ENCODE measurements at regions not wholly inside any gene's neighbourhood (a gene's known extent, or its start where the extent isn't known, plus 50 kb on each side); places are given as distances from the start of the nearest gene placed in this dataset.
"Not testable (repeated sequence)": the region's sequence is repeated elsewhere in the genome, so short reads cannot be mapped to it uniquely, and the experiment has no call there.

GRCh38 chr2:13227578-13227977 is 510.8 kb downstream of the TRIB2 start:
- ATAC-seq: peak; percentile 24
- Mint-ChIP-seq H3K27ac (no peak overlapping the region), H3K9me3 (no peaks in the 10 kb centered on the region), H3K4me1 (no peaks in the 10 kb centered on the region), H3K27me3 (no peaks in the 10 kb centered on the region), H3K36me3 (no peaks in the 10 kb centered on the region), H3K4me3 (no peak overlapping the region)

GRCh38 chr2:13230221-13230620 is 513.5 kb downstream of the TRIB2 start:
- no peaks in the 10 kb centered on the region for H3K36me3 Mint-ChIP-seq
- no peak overlapping the region for H3K27ac Mint-ChIP-seq
- no peaks in the 10 kb centered on the region for H3K27me3 Mint-ChIP-seq
- H3K4me3 Mint-ChIP-seq: no peak overlapping the region
- ATAC-seq: no peak
- no peaks in the 10 kb centered on the region for H3K9me3 Mint-ChIP-seq
- H3K4me1 Mint-ChIP-seq: no peaks in the 10 kb centered on the region

GRCh38 chr2:13240061-13240460 is 523.3 kb downstream of the TRIB2 start:
- Mint-ChIP-seq H3K27ac (no peak overlapping the region), H3K27me3 (no peaks in the 10 kb centered on the region), H3K9me3 (peaks cover 6% of the 10 kb centered on the region), H3K4me1 (no peaks in the 10 kb centered on the region), H3K36me3 (no peaks in the 10 kb centered on the region), H3K4me3 (no peak overlapping the region)
- ATAC-seq: no peak

- peak overlapping the region; percentile 26 for H3K4me3 Mint-ChIP-seq
- no peak for ATAC-seq
- peaks cover 6% of the 10 kb centered on the region for H3K9me3 Mint-ChIP-seq
- no peaks in the 10 kb centered on the region for H3K36me3 Mint-ChIP-seq
- H3K27me3 Mint-ChIP-seq: no peaks in the 10 kb centered on the region
- H3K27ac Mint-ChIP-seq: no peak overlapping the region
- no peaks in the 10 kb centered on the region for H3K4me1 Mint-ChIP-seq
Measured at GRCh38 chr2:13240789-13241487, 524.2 kb downstream of the TRIB2 start.

- Mint-ChIP-seq H3K4me1 (no peaks in the 10 kb centered on the region), H3K9me3 (no peaks in the 10 kb centered on the region)
Measured at GRCh38 chr2:13252615-13253014, 535.9 kb downstream of the TRIB2 start.

DNA sequence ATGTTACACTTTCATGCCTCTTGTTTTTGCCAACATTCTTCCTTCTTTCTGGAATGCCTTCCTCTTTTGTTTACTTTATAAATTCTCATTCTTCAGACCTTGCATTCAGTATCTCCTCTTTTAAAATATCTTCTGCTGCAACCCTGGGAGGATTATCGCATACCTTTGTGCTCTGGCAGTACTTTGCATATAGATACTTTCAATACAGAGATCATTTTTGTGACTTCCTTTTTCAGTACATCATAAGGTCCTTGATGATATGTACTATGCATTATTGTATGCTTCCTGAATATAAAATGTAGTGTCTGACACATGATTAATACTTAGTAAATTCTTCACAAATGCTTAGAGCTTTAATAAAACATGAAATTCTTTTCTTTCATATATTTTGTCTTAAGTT is 538.7 kb downstream of the TRIB2 start:
- no peaks in the 10 kb centered on the region for H3K9me3 Mint-ChIP-seq
- no peak for ATAC-seq
- H3K27me3 Mint-ChIP-seq: no peaks in the 10 kb centered on the region
- no peaks in the 10 kb centered on the region for H3K4me1 Mint-ChIP-seq
- no peak overlapping the region for H3K27ac Mint-ChIP-seq
- no peaks in the 10 kb centered on the region for H3K36me3 Mint-ChIP-seq
- no peak overlapping the region for H3K4me3 Mint-ChIP-seq

More at GRCh38 chr2:13252615-13253014, 535.9 kb downstream of the TRIB2 start:
- Mint-ChIP-seq H3K27ac (no peak overlapping the region), H3K4me3 (no peak overlapping the region), H3K27me3 (no peaks in the 10 kb centered on the region), H3K36me3 (no peaks in the 10 kb centered on the region)
- no peak for ATAC-seq

GRCh38 chr2:13260402-13260801 is 543.7 kb downstream of the TRIB2 start:
- no peak for ATAC-seq

DNA sequence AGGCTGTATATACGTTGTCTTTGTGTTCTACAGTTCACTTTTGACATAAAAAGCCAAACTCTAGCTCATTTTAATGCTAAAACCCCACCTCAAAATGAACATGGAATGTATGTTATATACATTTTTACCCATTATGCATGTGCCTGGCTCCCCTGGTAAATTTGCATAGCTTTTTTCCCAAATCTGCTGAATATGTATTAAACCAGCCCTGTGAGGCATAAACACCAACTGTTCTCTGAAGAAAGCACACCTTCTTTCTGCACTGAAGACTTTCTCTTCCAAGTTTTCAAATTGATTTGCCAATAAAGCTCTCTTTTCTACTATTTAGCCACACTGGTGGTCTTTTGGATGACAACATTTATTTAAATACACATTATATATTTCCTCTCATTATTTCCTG is 549.4 kb downstream of the TRIB2 start:
- Mint-ChIP-seq H3K27ac (no peak overlapping the region), H3K9me3 (no peaks in the 10 kb centered on the region), H3K4me1 (no peaks in the 10 kb centered on the region), H3K4me3 (no peak overlapping the region), H3K36me3 (no peaks in the 10 kb centered on the region), H3K27me3 (no peaks in the 10 kb centered on the region)
- no peak for ATAC-seq

More at GRCh38 chr2:13260402-13260801, 543.7 kb downstream of the TRIB2 start:
- Mint-ChIP-seq H3K27me3 (no peaks in the 10 kb centered on the region), H3K4me1 (no peaks in the 10 kb centered on the region), H3K4me3 (no peak overlapping the region), H3K27ac (no peak overlapping the region), H3K36me3 (no peaks in the 10 kb centered on the region), H3K9me3 (no peaks in the 10 kb centered on the region)

- no peak for ATAC-seq
- no peaks in the 10 kb centered on the region for H3K36me3 Mint-ChIP-seq
Measured at GRCh38 chr2:13284688-13285087, 568.0 kb downstream of the TRIB2 start.

GRCh38 chr2:13289310-13289709 is 572.6 kb downstream of the TRIB2 start:
- Mint-ChIP-seq H3K27ac (no peak overlapping the region), H3K27me3 (no peaks in the 10 kb centered on the region), H3K4me1 (no peaks in the 10 kb centered on the region), H3K4me3 (no peak overlapping the region), H3K9me3 (peaks cover 3% of the 10 kb centered on the region), H3K36me3 (no peaks in the 10 kb centered on the region)
- no peak for ATAC-seq

More at GRCh38 chr2:13284688-13285087, 568.0 kb downstream of the TRIB2 start:
- Mint-ChIP-seq H3K27me3 (no peaks in the 10 kb centered on the region), H3K4me1 (no peaks in the 10 kb centered on the region), H3K4me3 (no peak overlapping the region), H3K9me3 (peaks cover 6% of the 10 kb centered on the region), H3K27ac (no peak overlapping the region)

- not testable (repeated sequence) for H3K9me3 Mint-ChIP-seq, H3K36me3 Mint-ChIP-seq, H3K27me3 Mint-ChIP-seq
Measured at GRCh38 chr2:13308478-13308805, 591.7 kb downstream of the TRIB2 start.

GRCh38 chr2:13308989-13309388 is 592.3 kb downstream of the TRIB2 start:
- Mint-ChIP-seq H3K36me3 (no peaks in the 10 kb centered on the region), H3K9me3 (peaks cover 8% of the 10 kb centered on the region), H3K27me3 (no peaks in the 10 kb centered on the region), H3K4me1 (no peaks in the 10 kb centered on the region), H3K4me3 (no peak overlapping the region), H3K27ac (no peak overlapping the region)
- no peak for ATAC-seq

More at GRCh38 chr2:13308478-13308805, 591.7 kb downstream of the TRIB2 start:
- H3K4me1 Mint-ChIP-seq, H3K27ac Mint-ChIP-seq, ATAC-seq, H3K4me3 Mint-ChIP-seq: not testable (repeated sequence)

DNA sequence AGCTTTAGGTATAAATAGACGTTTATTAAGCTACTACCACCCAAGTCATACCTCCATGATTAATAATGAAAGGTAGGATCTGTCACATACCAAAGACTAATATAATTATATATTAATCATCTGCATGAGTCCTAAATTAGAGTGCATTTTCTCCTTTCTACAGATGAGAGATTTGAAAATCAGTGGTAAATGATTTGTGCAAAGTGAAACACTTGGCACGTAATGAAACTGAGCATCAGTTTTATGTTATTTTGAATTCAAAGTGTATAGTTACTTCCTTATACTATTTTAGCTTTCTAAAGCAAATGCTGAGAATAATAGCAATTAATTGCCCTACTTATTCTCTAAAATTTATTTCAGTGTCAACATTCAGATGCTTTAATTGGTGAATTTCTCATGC is 615.3 kb downstream of the TRIB2 start:
- H3K27me3 Mint-ChIP-seq: no peaks in the 10 kb centered on the region
- no peak overlapping the region for H3K4me3 Mint-ChIP-seq
- no peak overlapping the region for H3K27ac Mint-ChIP-seq
- H3K4me1 Mint-ChIP-seq: no peaks in the 10 kb centered on the region
- no peaks in the 10 kb centered on the region for H3K36me3 Mint-ChIP-seq
- ATAC-seq: no peak
- no peaks in the 10 kb centered on the region for H3K9me3 Mint-ChIP-seq

- H3K27ac Mint-ChIP-seq, H3K27me3 Mint-ChIP-seq, H3K4me1 Mint-ChIP-seq, H3K36me3 Mint-ChIP-seq, H3K9me3 Mint-ChIP-seq, H3K4me3 Mint-ChIP-seq, ATAC-seq: not testable (repeated sequence)
Measured at GRCh38 chr2:13334071-13334470, 617.3 kb downstream of the TRIB2 start.

- no peak overlapping the region for H3K27ac Mint-ChIP-seq
- no peaks in the 10 kb centered on the region for H3K27me3 Mint-ChIP-seq
- peaks cover 3% of the 10 kb centered on the region for H3K9me3 Mint-ChIP-seq
- ATAC-seq: no peak
- H3K4me3 Mint-ChIP-seq: no peak overlapping the region
- no peaks in the 10 kb centered on the region for H3K4me1 Mint-ChIP-seq
- no peaks in the 10 kb centered on the region for H3K36me3 Mint-ChIP-seq
Measured at GRCh38 chr2:13334545-13334944, 617.8 kb downstream of the TRIB2 start.

DNA sequence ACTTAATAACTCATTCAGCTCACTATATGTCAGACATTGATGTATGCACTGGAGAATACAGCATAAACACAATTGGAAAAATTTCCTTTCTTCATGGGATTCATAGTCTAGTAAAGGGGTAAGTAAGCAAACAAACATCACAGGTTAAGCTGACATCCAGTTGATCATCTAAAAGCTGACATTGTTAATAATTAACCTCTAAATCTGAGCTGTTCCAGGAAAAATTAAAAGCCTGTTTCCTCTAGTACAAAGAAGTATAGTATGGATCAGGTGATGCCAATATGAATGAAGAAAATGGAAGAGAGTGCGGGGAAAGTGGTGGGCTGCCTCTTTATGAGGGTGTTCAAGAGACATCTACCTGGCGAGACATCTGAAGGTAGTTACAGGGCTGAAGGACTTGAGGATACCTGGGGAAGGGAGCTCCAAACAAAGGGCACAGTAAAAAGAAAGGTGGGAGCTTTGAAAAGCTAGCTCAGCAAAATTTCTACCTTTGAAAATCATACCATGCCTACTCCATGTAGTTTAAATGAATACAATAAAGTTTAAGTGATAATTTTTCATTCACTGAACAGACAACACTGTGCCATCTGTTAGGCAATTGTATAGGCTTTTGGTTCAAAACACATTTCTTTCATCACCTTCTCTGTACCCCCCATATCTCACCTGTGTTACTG is 619.3 kb downstream of the TRIB2 start:
- no peak overlapping the region for H3K4me3 Mint-ChIP-seq
- no peaks in the 10 kb centered on the region for H3K4me1 Mint-ChIP-seq
- ATAC-seq: no peak
- no peak overlapping the region for H3K27ac Mint-ChIP-seq
- peaks cover 3% of the 10 kb centered on the region for H3K9me3 Mint-ChIP-seq
- H3K36me3 Mint-ChIP-seq: no peaks in the 10 kb centered on the region
- no peaks in the 10 kb centered on the region for H3K27me3 Mint-ChIP-seq

All from stimulated activated memory B cell treated with anti-CD40 and anti-IgM and Interleukin-4, amounts not matched to agents 10 μg/mL and 1 μg/mL and 100 μg/mL, for 72 hours (primary cell).